ENCODE measurements at regions not wholly inside any gene's neighbourhood (a gene's known extent, or its start where the extent isn't known, plus 50 kb on each side); places are given as distances from the start of the nearest gene placed in this dataset.

GRCh38 chr9:16262477-16263261 lies 607.8 kb downstream of the BNC2 start:
- TF ChIP-seq CTCF (IDR thresholded peaks at IDR 0.05; ENCODE audit: control insufficient read depth, extremely low read depth, insufficient read depth) = no peak
- H3K4me3 ChIP-seq (ENCODE audit: low read depth, low read length) = no peak overlapping the region
- DNase-seq (ENCODE audit: low read depth) = peak; percentile 50

GRCh38 chr9:16265688-16266087 lies 604.8 kb downstream of the BNC2 start:
- no peak overlapping the region for H3K4me3 ChIP-seq (ENCODE audit: low read depth, low read length)
- TF ChIP-seq CTCF (IDR thresholded peaks at IDR 0.05; ENCODE audit: control insufficient read depth, extremely low read depth, insufficient read depth) = no peak
- DNase-seq (ENCODE audit: low read depth) = no peak

- peak; percentile 42; the same call in 1 of the 2 replicates for TF ChIP-seq CTCF (IDR thresholded peaks at IDR 0.05; ENCODE audit: control insufficient read depth, extremely low read depth, insufficient read depth)
- H3K4me3 ChIP-seq (ENCODE audit: low read depth, low read length) = peak overlapping the region; percentile 36
- no peak for DNase-seq (ENCODE audit: low read depth)
These were observed 603.7 kb downstream of the BNC2 start for GRCh38 chr9:16266648-16267276.

- DNase-seq (ENCODE audit: low read depth) = peak; percentile 75
- H3K4me3 ChIP-seq (ENCODE audit: low read depth, low read length) = peak overlapping the region; percentile 36
These were observed 603.0 kb downstream of the BNC2 start for GRCh38 chr9:16267281-16268066.

GRCh38 chr9:16268067-16268881 lies 602.2 kb downstream of the BNC2 start:
- no peak for TF ChIP-seq CTCF (IDR thresholded peaks at IDR 0.05; ENCODE audit: control insufficient read depth, extremely low read depth, insufficient read depth)

More at GRCh38 chr9:16267281-16268066, 603.0 kb downstream of the BNC2 start:
- TF ChIP-seq CTCF (IDR thresholded peaks at IDR 0.05; ENCODE audit: control insufficient read depth, extremely low read depth, insufficient read depth) = no peak

GRCh38 chr9:16271967-16272366 lies 598.5 kb downstream of the BNC2 start:
- H3K4me3 ChIP-seq (ENCODE audit: low read depth, low read length) = no peak overlapping the region
- DNase-seq (ENCODE audit: low read depth) = no peak
- no peak for TF ChIP-seq CTCF (IDR thresholded peaks at IDR 0.05; ENCODE audit: control insufficient read depth, extremely low read depth, insufficient read depth)

More at GRCh38 chr9:16268067-16268881, 602.2 kb downstream of the BNC2 start:
- H3K4me3 ChIP-seq (ENCODE audit: low read depth, low read length) = no peak overlapping the region
- DNase-seq (ENCODE audit: low read depth) = no peak
